ENCODE measurements at regions not wholly inside any gene's neighbourhood (a gene's known extent, or its start where the extent isn't known, plus 50 kb on each side); places are given as distances from the start of the nearest gene placed in this dataset.

- Mint-ChIP-seq H3K4me1 (ENCODE audit: unreplicated experiment) (peaks cover 6% of the 10 kb centered on the region), H3K27ac (ENCODE audit: unreplicated experiment) (no peak overlapping the region), H3K9me3 (ENCODE audit: unreplicated experiment) (peaks cover 4% of the 10 kb centered on the region), H3K4me3 (ENCODE audit: unreplicated experiment) (no peak overlapping the region), H3K27me3 (ENCODE audit: unreplicated experiment) (peaks cover 2% of the 10 kb centered on the region), H3K36me3 (ENCODE audit: unreplicated experiment) (no peaks in the 10 kb centered on the region)
- no peak for TF ChIP-seq CTCF (IDR thresholded peaks at IDR 0.05)
- DNase-seq (ENCODE audit: extremely low spot score, unreplicated experiment): no peak
These were observed 517.0 kb upstream of the NRSN1 start for GRCh38 chr6:23608931-23609435.

DNA sequence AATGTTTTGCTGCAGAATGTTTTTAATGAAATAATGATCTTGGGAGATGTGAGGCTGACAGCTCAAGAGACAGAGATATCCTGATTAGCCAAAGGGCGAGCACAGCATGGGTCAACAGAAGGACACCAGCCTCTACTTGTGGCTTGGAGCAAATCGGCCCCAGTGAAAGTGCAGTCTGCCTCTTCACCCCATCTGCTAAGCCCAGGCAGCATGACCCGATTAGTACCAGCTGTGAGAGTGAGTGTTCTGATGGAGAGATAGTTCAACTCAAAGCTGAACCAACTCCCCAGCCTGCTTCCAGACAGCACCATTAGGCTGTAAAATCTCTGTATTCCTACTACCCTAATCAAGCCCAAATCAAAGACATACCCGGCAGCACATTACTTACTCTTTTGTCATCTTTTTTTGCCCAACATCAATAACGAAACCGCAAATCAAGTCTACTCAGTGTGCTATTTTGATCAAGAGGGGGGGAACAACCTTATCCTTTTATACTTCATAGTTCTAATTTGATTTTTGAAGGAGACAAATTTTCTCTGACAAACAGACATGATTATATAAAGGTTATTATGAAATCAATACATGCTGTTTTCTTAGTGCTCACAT lies 514.1 kb upstream of the NRSN1 start:
- peaks cover 2% of the 10 kb centered on the region for H3K27me3 Mint-ChIP-seq (ENCODE audit: unreplicated experiment)
- H3K4me1 Mint-ChIP-seq (ENCODE audit: unreplicated experiment): peaks cover 6% of the 10 kb centered on the region
- DNase-seq (ENCODE audit: extremely low spot score, unreplicated experiment): no peak
- no peak overlapping the region for H3K4me3 Mint-ChIP-seq (ENCODE audit: unreplicated experiment)
- H3K36me3 Mint-ChIP-seq (ENCODE audit: unreplicated experiment): no peaks in the 10 kb centered on the region
- no peaks in the 10 kb centered on the region for H3K9me3 Mint-ChIP-seq (ENCODE audit: unreplicated experiment)
- H3K27ac Mint-ChIP-seq (ENCODE audit: unreplicated experiment): no peak overlapping the region
- no peak for TF ChIP-seq CTCF (IDR thresholded peaks at IDR 0.05)

DNA sequence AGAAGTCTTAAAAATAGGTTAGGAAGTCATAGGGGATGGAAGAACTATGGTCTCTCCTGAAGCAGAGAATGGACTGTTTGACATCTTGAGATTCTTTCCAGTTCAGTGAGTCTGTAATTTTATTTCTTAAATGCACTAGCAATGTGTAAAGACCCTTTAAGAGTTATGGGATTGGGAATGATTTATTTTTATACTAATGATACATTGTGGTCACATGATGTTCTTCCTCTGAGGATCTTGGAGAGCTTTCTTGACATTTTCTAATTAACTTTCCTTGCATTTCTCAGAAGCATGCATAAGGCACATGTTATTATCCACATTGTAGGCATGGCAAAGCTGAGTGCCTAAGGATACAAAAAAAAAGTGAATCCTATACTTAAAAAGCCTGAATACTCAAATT lies 507.6 kb upstream of the NRSN1 start:
- no peaks in the 10 kb centered on the region for H3K36me3 Mint-ChIP-seq (ENCODE audit: unreplicated experiment)
- DNase-seq (ENCODE audit: extremely low spot score, unreplicated experiment): no peak
- no peak overlapping the region for H3K4me3 Mint-ChIP-seq (ENCODE audit: unreplicated experiment)
- TF ChIP-seq CTCF (IDR thresholded peaks at IDR 0.05): no peak
- H3K9me3 Mint-ChIP-seq (ENCODE audit: unreplicated experiment): no peaks in the 10 kb centered on the region
- no peak overlapping the region for H3K27ac Mint-ChIP-seq (ENCODE audit: unreplicated experiment)
- no peaks in the 10 kb centered on the region for H3K27me3 Mint-ChIP-seq (ENCODE audit: unreplicated experiment)
- peaks cover 13% of the 10 kb centered on the region for H3K4me1 Mint-ChIP-seq (ENCODE audit: unreplicated experiment)

GRCh38 chr6:23620911-23621401 lies 505.1 kb upstream of the NRSN1 start:
- H3K27me3 Mint-ChIP-seq (ENCODE audit: unreplicated experiment): no peaks in the 10 kb centered on the region
- no peak for TF ChIP-seq CTCF (IDR thresholded peaks at IDR 0.05)
- no peak overlapping the region for H3K27ac Mint-ChIP-seq (ENCODE audit: unreplicated experiment)
- H3K4me3 Mint-ChIP-seq (ENCODE audit: unreplicated experiment): no peak overlapping the region
- no peaks in the 10 kb centered on the region for H3K9me3 Mint-ChIP-seq (ENCODE audit: unreplicated experiment)
- DNase-seq (ENCODE audit: extremely low spot score, unreplicated experiment): no peak
- no peaks in the 10 kb centered on the region for H3K36me3 Mint-ChIP-seq (ENCODE audit: unreplicated experiment)
- H3K4me1 Mint-ChIP-seq (ENCODE audit: unreplicated experiment): peaks cover 13% of the 10 kb centered on the region

DNA sequence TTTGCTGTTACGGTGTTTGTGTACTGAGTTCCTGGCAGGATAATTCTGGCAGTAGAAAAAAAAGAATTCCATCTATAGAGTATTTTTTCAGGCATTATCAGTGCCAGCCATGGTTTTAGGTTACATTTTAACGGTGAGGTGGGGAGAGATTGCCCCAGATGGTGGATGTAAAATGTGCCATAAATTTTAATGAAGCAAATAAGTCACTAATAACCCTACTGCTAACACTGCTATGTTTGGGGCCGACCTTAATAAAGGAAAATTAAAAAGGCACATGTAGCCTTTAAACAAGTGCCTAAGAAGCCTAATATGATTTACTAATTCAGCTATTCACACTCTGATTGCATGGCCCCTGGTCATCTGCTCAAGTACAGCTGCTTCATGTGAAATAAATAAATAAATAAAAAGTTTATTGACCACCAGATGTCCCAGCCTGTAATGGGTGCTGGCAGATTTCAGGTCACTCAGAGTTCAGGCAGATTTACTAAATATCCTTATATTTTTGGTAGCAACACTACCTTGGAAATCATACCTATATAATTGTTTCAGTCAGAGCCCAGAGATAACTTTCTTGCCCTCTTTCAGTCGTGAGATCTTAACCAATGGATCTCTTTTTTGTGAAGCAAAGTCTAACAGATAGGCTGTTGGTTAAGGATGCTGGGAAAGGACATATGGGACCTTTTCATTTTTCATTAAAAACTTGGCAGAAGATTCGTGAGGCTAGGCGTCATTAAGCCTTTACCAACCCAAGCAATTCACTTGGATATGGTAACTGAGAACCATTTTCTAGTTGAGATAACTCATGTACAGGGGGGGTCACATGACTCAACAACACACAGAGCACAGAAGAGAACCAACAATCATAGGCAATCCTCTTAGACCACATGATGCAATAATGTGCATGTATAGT lies 495.0 kb upstream of the NRSN1 start:
- Mint-ChIP-seq H3K4me1 (ENCODE audit: unreplicated experiment) (no peaks in the 10 kb centered on the region), H3K9me3 (ENCODE audit: unreplicated experiment) (no peaks in the 10 kb centered on the region), H3K27ac (ENCODE audit: unreplicated experiment) (no peak overlapping the region), H3K36me3 (ENCODE audit: unreplicated experiment) (no peaks in the 10 kb centered on the region), H3K4me3 (ENCODE audit: unreplicated experiment) (no peak overlapping the region), H3K27me3 (ENCODE audit: unreplicated experiment) (no peaks in the 10 kb centered on the region)
- DNase-seq (ENCODE audit: extremely low spot score, unreplicated experiment): no peak
- no peak for TF ChIP-seq CTCF (IDR thresholded peaks at IDR 0.05)

Measured in osteocyte (in vitro differentiated cells).